OCI-LY3 (cell line): ENCODE measurements at regions not wholly inside any gene's neighbourhood (a gene's known extent, or its start where the extent isn't known, plus 50 kb on each side); places are given as distances from the start of the nearest gene placed in this dataset.

Experiments
- H2AFZ ChIP-seq: fragments of 200-600, 300-600 bp; shearing (Covaris generic); 2 replicates; pipeline ENCODE4 v1.6.0; 2014; ENCODE audit warnings: antibody characterized with exemption, low read depth, low read length
- H3K27ac ChIP-seq: fragments of 200-600, 300-600 bp; sonication (generic); 2 replicates; pipeline ENCODE4 v1.5.1; 2014; ENCODE audit warnings: mild to moderate bottlenecking, low read length, moderate library complexity, mixed read lengths
- H3K27me3 ChIP-seq: fragments of 200-600, 300-600 bp; sonication (generic); 2 replicates; pipeline ENCODE4 v1.6.1; 2014; ENCODE audit warnings: low read depth, low read length, mixed read lengths
- H3K36me3 ChIP-seq: fragments of 200-600, 300-600 bp; sonication (generic); replicated peaks from 2 replicates; pipeline ENCODE3; 2014; ENCODE audit warnings: low read depth, low read length, mixed read lengths
- H3K4me1 ChIP-seq: fragments of 300-600, 200-600 bp; sonication (generic); 2 replicates; pipeline ENCODE4 v1.6.1; 2014; ENCODE audit warnings: low read length, mixed read lengths
- H3K4me2 ChIP-seq: fragments of 200-600, 300-600 bp; sonication (generic); 2 replicates; pipeline ENCODE4 v1.6.1; 2014; ENCODE audit warnings: low read length, mixed read lengths
- H3K4me3 ChIP-seq: fragments of 300-600, 200-600 bp; sonication (generic); 2 replicates; pipeline ENCODE4 v1.5.1; 2014; ENCODE audit warnings: antibody characterized with exemption, mild to moderate bottlenecking, low read length, moderate library complexity
- H3K79me2 ChIP-seq: fragments of 300-600, 200-600 bp; shearing (Covaris generic); 2 replicates; pipeline ENCODE4 v1.6.1; 2014; ENCODE audit warnings: mild to moderate bottlenecking, low read length, mixed read lengths
- H3K9ac ChIP-seq: fragments of 300-600, 200-600 bp; shearing (Covaris generic); 2 replicates; pipeline ENCODE4 v1.6.0; 2014; ENCODE audit warnings: mild to moderate bottlenecking, low read length, moderate library complexity
- H3K9me3 ChIP-seq: fragments of 200-600, 300-600 bp; shearing (Covaris generic); 2 replicates; pipeline ENCODE4 v1.6.1; 2014; ENCODE audit warnings: low read length, mixed read lengths; ENCODE audit not compliant: insufficient read depth
- H4K20me1 ChIP-seq: fragments of 200-600, 300-600 bp; sonication (generic); 2 replicates; pipeline ENCODE4 v1.6.1; 2016; ENCODE audit warnings: low read length, mixed read lengths; ENCODE audit not compliant: insufficient read depth
- EZH2phosphoT487 ChIP-seq: fragments of 200-600 bp; shearing (Covaris generic); IDR thresholded peaks from 2 replicates; pipeline ENCODE4 v1.6.1; 2018; ENCODE audit warnings: antibody characterized with exemption, mixed run types, low read depth
- TF ChIP-seq, protein P1 (sequence below): fragments of 200-600, 300-600 bp; sonication (generic); IDR thresholded peaks from 2 replicates; pipeline ENCODE4 v1.5.1; 2014; ENCODE audit warnings: antibody characterized with exemption, low read length, low read depth

DNA sequence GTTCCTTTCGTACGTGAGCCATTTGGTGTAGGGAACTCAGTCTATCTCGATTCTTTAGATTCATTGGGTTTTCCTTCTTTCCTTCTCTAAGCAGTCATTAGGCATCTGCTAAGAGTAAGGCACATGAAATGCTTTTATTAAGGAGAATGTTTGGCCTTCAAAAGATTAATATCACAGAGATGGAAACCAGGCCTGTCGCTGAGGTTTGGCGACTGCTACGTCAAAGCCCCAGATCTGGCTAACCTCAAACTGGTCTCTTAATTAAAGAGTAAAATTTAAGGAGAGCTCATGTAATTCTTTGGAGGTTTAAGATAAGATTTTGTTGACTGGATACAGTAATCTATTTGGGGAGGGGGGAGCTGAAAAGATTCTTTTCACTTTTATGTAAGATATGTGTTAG, 189.8 kb downstream of the JCAD start:
- no peaks in the 10 kb centered on the region for H4K20me1 ChIP-seq
- H3K79me2 ChIP-seq = no peaks in the 10 kb centered on the region
- no peaks in the 10 kb centered on the region for H3K27me3 ChIP-seq
- no peak overlapping the region for H2AFZ ChIP-seq
- no peaks in the 10 kb centered on the region for H3K9me3 ChIP-seq
- H3K4me1 ChIP-seq = no peaks in the 10 kb centered on the region
- no peak for TF ChIP-seq EZH2phosphoT487
- TF ChIP-seq, protein P1, sequence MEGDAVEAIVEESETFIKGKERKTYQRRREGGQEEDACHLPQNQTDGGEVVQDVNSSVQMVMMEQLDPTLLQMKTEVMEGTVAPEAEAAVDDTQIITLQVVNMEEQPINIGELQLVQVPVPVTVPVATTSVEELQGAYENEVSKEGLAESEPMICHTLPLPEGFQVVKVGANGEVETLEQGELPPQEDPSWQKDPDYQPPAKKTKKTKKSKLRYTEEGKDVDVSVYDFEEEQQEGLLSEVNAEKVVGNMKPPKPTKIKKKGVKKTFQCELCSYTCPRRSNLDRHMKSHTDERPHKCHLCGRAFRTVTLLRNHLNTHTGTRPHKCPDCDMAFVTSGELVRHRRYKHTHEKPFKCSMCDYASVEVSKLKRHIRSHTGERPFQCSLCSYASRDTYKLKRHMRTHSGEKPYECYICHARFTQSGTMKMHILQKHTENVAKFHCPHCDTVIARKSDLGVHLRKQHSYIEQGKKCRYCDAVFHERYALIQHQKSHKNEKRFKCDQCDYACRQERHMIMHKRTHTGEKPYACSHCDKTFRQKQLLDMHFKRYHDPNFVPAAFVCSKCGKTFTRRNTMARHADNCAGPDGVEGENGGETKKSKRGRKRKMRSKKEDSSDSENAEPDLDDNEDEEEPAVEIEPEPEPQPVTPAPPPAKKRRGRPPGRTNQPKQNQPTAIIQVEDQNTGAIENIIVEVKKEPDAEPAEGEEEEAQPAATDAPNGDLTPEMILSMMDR = no peak
- H3K4me3 ChIP-seq = no peak overlapping the region
- no peak overlapping the region for H3K9ac ChIP-seq
- no peaks in the 10 kb centered on the region for H3K36me3 ChIP-seq
- H3K27ac ChIP-seq = no peak overlapping the region
- no peak overlapping the region for H3K4me2 ChIP-seq

DNA sequence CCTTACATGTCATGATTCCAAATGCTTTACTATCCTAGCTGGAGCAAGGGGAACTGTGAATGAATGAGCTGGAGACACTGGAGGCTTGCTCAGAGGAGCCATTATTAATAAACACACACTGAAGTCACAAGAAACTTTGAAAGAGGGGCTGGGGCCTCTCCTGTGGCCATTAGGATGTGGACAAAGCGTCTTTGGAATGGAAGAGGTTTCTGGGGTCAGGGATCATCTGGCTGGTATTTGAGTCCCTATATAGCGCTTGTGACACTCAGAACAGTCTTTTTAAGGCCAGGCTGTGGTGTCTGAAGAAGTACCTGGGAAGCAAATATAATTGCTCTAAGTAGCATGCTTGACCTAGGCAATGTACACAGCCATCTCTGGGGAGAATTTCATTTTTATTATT, 193.0 kb downstream of the JCAD start:
- Histone ChIP-seq H3K79me2 (no peaks in the 10 kb centered on the region), H3K4me1 (no peaks in the 10 kb centered on the region), H3K36me3 (no peaks in the 10 kb centered on the region), H3K9ac (no peak overlapping the region), H2AFZ (no peak overlapping the region), H3K27ac (no peak overlapping the region), H3K9me3 (no peaks in the 10 kb centered on the region), H3K27me3 (no peaks in the 10 kb centered on the region), H4K20me1 (no peaks in the 10 kb centered on the region), H3K4me3 (no peak overlapping the region), H3K4me2 (no peak overlapping the region)
- no peak for TF ChIP-seq EZH2phosphoT487
- TF ChIP-seq, protein P1 = no peak

DNA sequence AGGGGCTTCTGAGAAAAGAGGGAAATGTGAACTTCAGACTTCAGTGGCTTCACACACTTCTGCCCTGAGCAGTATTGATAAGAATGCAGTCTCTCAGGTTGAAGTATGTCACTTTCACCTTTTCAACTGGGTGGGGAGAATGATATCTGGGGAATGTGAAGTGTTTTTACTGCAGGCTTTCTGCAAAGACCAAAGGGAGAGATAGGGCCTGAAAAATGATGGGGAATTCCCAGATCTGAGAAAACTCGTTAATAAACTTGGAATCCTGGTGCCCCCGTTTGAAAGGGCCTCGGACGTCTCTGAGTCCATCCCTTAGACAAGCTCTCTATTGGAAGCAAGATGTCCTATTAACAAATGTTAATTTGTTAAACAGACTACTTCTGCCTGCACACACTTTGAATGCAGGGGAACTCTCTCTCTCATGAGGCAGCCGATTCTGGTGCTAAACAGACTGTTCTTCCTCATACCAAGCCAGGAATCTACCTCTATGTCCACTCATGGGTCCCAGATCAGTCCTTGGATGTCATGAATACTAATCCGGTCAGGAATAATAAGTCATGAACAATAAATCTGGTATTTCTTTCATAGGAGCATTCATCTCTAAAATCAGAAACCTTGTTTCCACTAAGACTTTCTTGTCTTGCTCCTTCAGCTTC, 193.6 kb downstream of the JCAD start:
- no peak overlapping the region for H3K27ac ChIP-seq
- no peak overlapping the region for H2AFZ ChIP-seq
- no peaks in the 10 kb centered on the region for H3K36me3 ChIP-seq

DNA sequence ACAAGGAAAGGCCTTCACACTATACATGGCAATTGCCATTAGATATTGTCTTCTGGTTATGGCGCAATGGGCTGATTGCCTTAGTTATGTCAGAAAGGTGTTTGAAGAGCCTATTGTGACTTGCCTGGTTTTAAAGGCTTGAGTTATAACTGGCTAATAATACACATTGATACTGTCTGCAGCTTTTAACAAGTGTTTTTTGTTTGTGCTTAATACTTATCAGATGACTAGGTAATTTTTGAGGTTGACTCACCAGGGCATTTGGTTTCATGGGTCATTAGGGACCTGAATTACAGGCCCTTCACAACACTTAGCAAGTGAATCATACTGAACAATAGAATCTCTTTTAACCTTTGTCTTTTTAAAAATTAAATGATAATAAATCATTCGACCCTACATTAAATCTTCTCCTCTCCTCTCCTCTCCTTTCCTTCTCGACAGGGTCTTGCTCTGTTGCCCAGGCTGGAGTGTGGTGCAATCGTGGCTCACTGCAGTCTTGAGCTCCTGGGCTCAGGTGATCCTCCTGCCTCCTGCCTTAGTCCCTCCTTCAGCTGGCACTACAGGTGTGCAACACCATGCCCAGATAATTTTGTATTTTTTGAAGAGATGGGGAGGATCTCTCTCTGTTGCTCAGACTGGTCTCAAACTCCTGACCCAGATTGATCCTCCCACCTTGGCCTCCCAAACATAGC, 196.3 kb downstream of the JCAD start:
- Histone ChIP-seq H3K4me3 (no peak overlapping the region), H3K4me1 (no peaks in the 10 kb centered on the region), H3K4me2 (no peak overlapping the region), H3K27ac (no peak overlapping the region), H3K9ac (no peak overlapping the region), H4K20me1 (no peaks in the 10 kb centered on the region), H3K36me3 (no peaks in the 10 kb centered on the region), H3K27me3 (no peaks in the 10 kb centered on the region), H3K79me2 (no peaks in the 10 kb centered on the region), H2AFZ (no peak overlapping the region), H3K9me3 (no peaks in the 10 kb centered on the region)
- TF ChIP-seq, protein P1 = no peak
- TF ChIP-seq EZH2phosphoT487 = no peak

More for the DNA sequence above, 193.6 kb downstream of the JCAD start:
- Histone ChIP-seq H3K4me1 (no peaks in the 10 kb centered on the region), H3K9me3 (no peaks in the 10 kb centered on the region), H3K79me2 (no peaks in the 10 kb centered on the region), H3K4me2 (no peak overlapping the region), H3K4me3 (no peak overlapping the region), H3K27me3 (no peaks in the 10 kb centered on the region), H4K20me1 (no peaks in the 10 kb centered on the region), H3K9ac (no peak overlapping the region)
- no peak for TF ChIP-seq EZH2phosphoT487
- TF ChIP-seq, protein P1 = no peak
